ENCODE measurements at regions not wholly inside any gene's neighbourhood (a gene's known extent, or its start where the extent isn't known, plus 50 kb on each side); places are given as distances from the start of the nearest gene placed in this dataset.

- Mint-ChIP-seq H3K27me3 (ENCODE audit: insufficient read depth, unreplicated experiment) (no peaks in the 10 kb centered on the region), H3K4me3 (ENCODE audit: unreplicated experiment) (no peak overlapping the region), H3K4me1 (ENCODE audit: low read depth, unreplicated experiment) (no peaks in the 10 kb centered on the region), H3K36me3 (ENCODE audit: insufficient read depth, unreplicated experiment) (no peaks in the 10 kb centered on the region), H3K9me3 (ENCODE audit: unreplicated experiment) (no peaks in the 10 kb centered on the region), H3K27ac (ENCODE audit: unreplicated experiment) (no peak overlapping the region)
- H3K4me1 ChIP-seq = no peaks in the 10 kb centered on the region
- DNase-seq = no peak
- no peaks in the 10 kb centered on the region for H3K9me3 ChIP-seq
- intact Hi-C loops (cut with micrococcal nuclease; ENCODE audit: unreplicated experiment) = no loop called here
- H3K4me3 ChIP-seq (ENCODE audit: low read depth, low read length) = no peak overlapping the region
- no TSS peak for BruUV-seq (replicated peaks)
- CTCF ChIA-PET = no interaction called here
- no peak for TF ChIP-seq CTCF (IDR thresholded peaks at IDR 0.05; ENCODE audit: insufficient read depth in 1 of 2, low read depth in 1 of 2, low read length in 1 of 2, severe bottlenecking in 1 of 2, unreplicated experiment in 1 of 2)
- H3K36me3 ChIP-seq (ENCODE audit: control insufficient read depth, insufficient read depth, low read length) = no peaks in the 10 kb centered on the region
- POLR2A ChIA-PET = no interaction called here
- no peaks in the 10 kb centered on the region for H3K27me3 ChIP-seq (replicated peaks; ENCODE audit: control insufficient read depth, insufficient read depth, low read length)
These were observed 307.1 kb downstream of the SEMA3D start for GRCh38 chr7:84879570-84880325.

- POLR2A ChIA-PET = no interaction called here
- Mint-ChIP-seq H3K4me1 (ENCODE audit: low read depth, unreplicated experiment) (no peaks in the 10 kb centered on the region), H3K27ac (ENCODE audit: unreplicated experiment) (no peak overlapping the region), H3K27me3 (ENCODE audit: insufficient read depth, unreplicated experiment) (no peaks in the 10 kb centered on the region), H3K9me3 (ENCODE audit: unreplicated experiment) (no peaks in the 10 kb centered on the region), H3K36me3 (ENCODE audit: insufficient read depth, unreplicated experiment) (no peaks in the 10 kb centered on the region), H3K4me3 (ENCODE audit: unreplicated experiment) (no peak overlapping the region)
- no peaks in the 10 kb centered on the region for H3K9me3 ChIP-seq
- no peak for TF ChIP-seq CTCF (IDR thresholded peaks at IDR 0.05; ENCODE audit: insufficient read depth in 1 of 2, low read depth in 1 of 2, low read length in 1 of 2, severe bottlenecking in 1 of 2, unreplicated experiment in 1 of 2)
- H3K4me1 ChIP-seq = no peaks in the 10 kb centered on the region
- intact Hi-C loops (cut with micrococcal nuclease; ENCODE audit: unreplicated experiment) = no loop called here
- BruUV-seq (replicated peaks) = no TSS peak
- no peaks in the 10 kb centered on the region for H3K36me3 ChIP-seq (ENCODE audit: control insufficient read depth, insufficient read depth, low read length)
- H3K4me3 ChIP-seq (ENCODE audit: low read depth, low read length) = no peak overlapping the region
- DNase-seq = no peak
- H3K27me3 ChIP-seq (replicated peaks; ENCODE audit: control insufficient read depth, insufficient read depth, low read length) = no peaks in the 10 kb centered on the region
- CTCF ChIA-PET = no interaction called here
These were observed 308.8 kb downstream of the SEMA3D start for GRCh38 chr7:84877943-84878570.

GRCh38 chr7:84876061-84876821 lies 310.6 kb downstream of the SEMA3D start:
- CTCF ChIA-PET = no interaction called here
- no peak overlapping the region for H3K4me3 ChIP-seq (ENCODE audit: low read depth, low read length)
- POLR2A ChIA-PET = no interaction called here
- no peaks in the 10 kb centered on the region for H3K36me3 ChIP-seq (ENCODE audit: control insufficient read depth, insufficient read depth, low read length)
- no peak for TF ChIP-seq CTCF (IDR thresholded peaks at IDR 0.05; ENCODE audit: insufficient read depth in 1 of 2, low read depth in 1 of 2, low read length in 1 of 2, severe bottlenecking in 1 of 2, unreplicated experiment in 1 of 2)
- no peaks in the 10 kb centered on the region for H3K27me3 ChIP-seq (replicated peaks; ENCODE audit: control insufficient read depth, insufficient read depth, low read length)
- Mint-ChIP-seq H3K36me3 (ENCODE audit: insufficient read depth, unreplicated experiment) (no peaks in the 10 kb centered on the region), H3K9me3 (ENCODE audit: unreplicated experiment) (no peaks in the 10 kb centered on the region), H3K27me3 (ENCODE audit: insufficient read depth, unreplicated experiment) (no peaks in the 10 kb centered on the region), H3K4me3 (ENCODE audit: unreplicated experiment) (no peak overlapping the region), H3K4me1 (ENCODE audit: low read depth, unreplicated experiment) (no peaks in the 10 kb centered on the region), H3K27ac (ENCODE audit: unreplicated experiment) (no peak overlapping the region)
- H3K4me1 ChIP-seq = no peaks in the 10 kb centered on the region
- intact Hi-C loops (cut with micrococcal nuclease; ENCODE audit: unreplicated experiment) = no loop called here
- BruUV-seq (replicated peaks) = no TSS peak
- no peak for DNase-seq
- H3K9me3 ChIP-seq = no peaks in the 10 kb centered on the region

Measured in Caco-2 (cell line).